ENCODE measurements at regions not wholly inside any gene's neighbourhood (a gene's known extent, or its start where the extent isn't known, plus 50 kb on each side); places are given as distances from the start of the nearest gene placed in this dataset.

DNA sequence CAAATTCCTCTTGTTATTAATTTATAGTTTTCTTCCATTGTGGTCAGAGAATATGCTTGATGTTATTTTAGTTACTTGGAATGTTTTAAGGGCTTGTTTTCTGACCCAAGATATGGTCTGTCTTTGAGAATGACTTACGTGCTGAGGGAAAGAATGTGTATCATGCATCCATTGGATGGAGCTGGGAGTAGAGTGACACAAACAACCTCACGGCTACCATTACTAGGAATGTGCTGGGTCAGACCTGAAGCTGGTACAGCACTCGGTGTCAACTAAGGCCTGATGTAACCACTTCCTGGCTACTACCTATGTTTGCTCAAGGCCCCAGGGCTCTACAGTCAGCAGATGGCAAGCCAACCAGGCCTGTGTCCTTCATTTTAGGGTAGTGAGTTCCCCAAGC lies 257.8 kb downstream of the FAT4 start:
- TF ChIP-seq CTCF (IDR thresholded peaks at IDR 0.05) = no peak
- no peak for TF ChIP-seq EP300 (IDR thresholded peaks at IDR 0.05)
